Testis (tissue), 2 donors: ENCODE measurements at regions not wholly inside any gene's neighbourhood (a gene's known extent, or its start where the extent isn't known, plus 50 kb on each side); places are given as distances from the start of the nearest gene placed in this dataset.

Source experiments
- DNase-seq: peaks from one replicate; pipeline ENCODE4 v3.0.0-alpha.2; 2019
- H3K27ac ChIP-seq, 2 donors: fragments of 200-600 bp; sonication (generic); one replicate each; pipeline ENCODE4 v1.5.1; 2019
- H3K27me3 ChIP-seq: fragments of 200-600 bp; sonication (generic); one replicate; pipeline ENCODE4 v1.5.1; 2019
- H3K36me3 ChIP-seq: fragments of 200-600 bp; sonication (generic); one replicate; pipeline ENCODE4 v1.5.1; 2017; ENCODE audit warnings: low read depth; ENCODE audit errors: missing control alignments
- H3K4me1 ChIP-seq: fragments of 200-600 bp; sonication (generic); one replicate; pipeline ENCODE4 v1.5.1; 2019
- H3K4me3 ChIP-seq, 2 donors: fragments of 200-600 bp; sonication (generic); one replicate each; pipeline ENCODE4 v1.5.1; 2017 to 2019
- H3K9me3 ChIP-seq: fragments of 200-600 bp; sonication (generic); one replicate; pipeline ENCODE4 v1.5.1; 2017
- CTCF ChIP-seq, 3 experiments: fragments of 450-650 bp in 2 of 3; fragments of 200-600 bp in 1 of 3; sonication (generic) in 1 of 3; IDR thresholded peaks; one replicate each; pipeline ENCODE4 v1.5.1; 2016 to 2019; ENCODE audit warnings: antibody characterized with exemption in 3 of 3, mild to moderate bottlenecking in 2 of 3, moderate library complexity in 1 of 3
- POLR2A ChIP-seq: fragments of 450-650 bp; IDR thresholded peaks from one replicate; pipeline ENCODE4 v1.6.1; 2017; ENCODE audit warnings: antibody characterized with exemption, mild to moderate bottlenecking, moderate library complexity
- WGBS, 2 donors: methylation state at CpG; one replicate each; pipeline ENCODE4 v1.1.5; 2018; 5-methylcytosine and 5-hydroxymethylcytosine counted together
- intact Hi-C: fragments of 100-400 bp; cut with DNase I; formaldehyde crosslinking; loops from one replicate; pipeline ENCODE4 v1.15.1; 2023; ENCODE audit warnings: low total_unique reads

- TF ChIP-seq CTCF (IDR thresholded peaks at IDR 0.05): no peak
- TF ChIP-seq POLR2A: no peak
- Histone ChIP-seq H3K36me3 (no peaks in the 10 kb centered on the region), H3K27ac (no peak overlapping the region), H3K27me3 (no peaks in the 10 kb centered on the region), H3K9me3 (no peaks in the 10 kb centered on the region), H3K4me3 (no peak overlapping the region), H3K4me1 (no peaks in the 10 kb centered on the region)
- intact Hi-C loops: no loop called here
- WGBS, 2 donors: 84 to 91% methylated on average over 1 of the region's 1 CpG
- no peak for DNase-seq
Measured at GRCh38 chr3:70431911-70432310, 119.5 kb upstream of the MDFIC2 start.

- Histone ChIP-seq H3K36me3 (no peaks in the 10 kb centered on the region), H3K9me3 (no peaks in the 10 kb centered on the region), H3K4me3 (no peak overlapping the region), H3K27ac (no peak overlapping the region), H3K4me1 (no peaks in the 10 kb centered on the region), H3K27me3 (no peaks in the 10 kb centered on the region)
- TF ChIP-seq POLR2A (no peak), CTCF (IDR thresholded peaks at IDR 0.05) (no peak)
- no peak for DNase-seq
- intact Hi-C loops: no loop called here
Measured at GRCh38 chr3:70426071-70426470, 113.6 kb upstream of the MDFIC2 start.

- no peak for DNase-seq
- H3K9me3 ChIP-seq: no peaks in the 10 kb centered on the region
- H3K27ac ChIP-seq: no peak overlapping the region
- intact Hi-C loops: no loop called here
- H3K36me3 ChIP-seq: no peaks in the 10 kb centered on the region
- no peaks in the 10 kb centered on the region for H3K27me3 ChIP-seq
- H3K4me3 ChIP-seq: no peak overlapping the region
- no peak for TF ChIP-seq CTCF (IDR thresholded peaks at IDR 0.05)
- TF ChIP-seq POLR2A: no peak
- no peaks in the 10 kb centered on the region for H3K4me1 ChIP-seq
- WGBS, 2 donors: 57 to 86% methylated on average over 4 of the region's 4 CpGs
Measured at GRCh38 chr3:70421506-70421905, 109.1 kb upstream of the MDFIC2 start.

- intact Hi-C loops: no loop called here
- DNase-seq: no peak
Measured at GRCh38 chr3:70409018-70409417, 96.6 kb upstream of the MDFIC2 start.

More at GRCh38 chr3:70409018-70409417, 96.6 kb upstream of the MDFIC2 start:
- no peaks in the 10 kb centered on the region for H3K4me1 ChIP-seq
- no peaks in the 10 kb centered on the region for H3K27me3 ChIP-seq
- no peaks in the 10 kb centered on the region for H3K9me3 ChIP-seq
- no peak overlapping the region for H3K27ac ChIP-seq
- WGBS, 2 donors: 74 to 76% methylated on average over 2 of the region's 2 CpGs
- TF ChIP-seq POLR2A (no peak), CTCF (IDR thresholded peaks at IDR 0.05) (no peak)
- no peaks in the 10 kb centered on the region for H3K36me3 ChIP-seq
- H3K4me3 ChIP-seq: no peak overlapping the region
